Right cardiac atrium (tissue), 5 donors: ENCODE measurements at regions not wholly inside any gene's neighbourhood (a gene's known extent, or its start where the extent isn't known, plus 50 kb on each side); places are given as distances from the start of the nearest gene placed in this dataset.
"Not testable (repeated sequence)": the region's sequence is repeated elsewhere in the genome, so short reads cannot be mapped to it uniquely, and the experiment has no call there.

Source experiments
- ATAC-seq, 2 donors: fragments of 200-7000 bp; cut with Tn5 transposase; one replicate each; pipeline versions ENCODE4 v1.8.0 to v1.9.1; 2020; ENCODE audit warnings: moderate library complexity in 2 of 2, mild to moderate bottlenecking in 1 of 2
- DNase-seq, 3 donors: peaks; one replicate each; pipeline ENCODE4 v3.0.0-alpha.2; 2020
- H3K27ac ChIP-seq: one replicate; pipeline ENCODE4 v1.5.1; 2013; ENCODE audit warnings: mild to moderate bottlenecking, low read length, control low read depth, moderate library complexity
- H3K27me3 ChIP-seq: one replicate; pipeline ENCODE4 v1.6.1; 2013; ENCODE audit not compliant: control insufficient read depth, insufficient read depth
- H3K4me1 ChIP-seq: one replicate; pipeline ENCODE4 v1.6.1; 2013; ENCODE audit warnings: low read length; ENCODE audit not compliant: control insufficient read depth, insufficient read depth
- H3K4me3 ChIP-seq: one replicate; pipeline ENCODE4 v1.5.1; 2013; ENCODE audit warnings: low read length, control low read depth
- H3K9me3 ChIP-seq: one replicate; pipeline ENCODE4 v1.6.1; 2013; ENCODE audit warnings: low read length; ENCODE audit not compliant: control insufficient read depth
- WGBS: extraction: QIAGEN DNeasy Blood & Tissue Kit; methylation state at CpG from one replicate; pipeline ENCODE4 v1.1.7; 2013; 5-methylcytosine and 5-hydroxymethylcytosine counted together
- intact Hi-C, 4 donors: fragments of 100-400 bp; cut with DNase I; formaldehyde crosslinking; loops; one replicate each; pipeline versions ENCODE4 v1.11.0 to v1.14.0; 2022 to 2023
- donor health status: healthy with polysubstance abuse.
- donor health status: DM: no; HTN: yes; CAD: no.
- donor health status: DM: no; HTN: no; CAD: no.
- donor health status: DM: no; HTN: yes; CAD: no; lungs with severe emphysema.
- donor health status: DM: yes; HTN: yes; CAD: no.

DNA sequence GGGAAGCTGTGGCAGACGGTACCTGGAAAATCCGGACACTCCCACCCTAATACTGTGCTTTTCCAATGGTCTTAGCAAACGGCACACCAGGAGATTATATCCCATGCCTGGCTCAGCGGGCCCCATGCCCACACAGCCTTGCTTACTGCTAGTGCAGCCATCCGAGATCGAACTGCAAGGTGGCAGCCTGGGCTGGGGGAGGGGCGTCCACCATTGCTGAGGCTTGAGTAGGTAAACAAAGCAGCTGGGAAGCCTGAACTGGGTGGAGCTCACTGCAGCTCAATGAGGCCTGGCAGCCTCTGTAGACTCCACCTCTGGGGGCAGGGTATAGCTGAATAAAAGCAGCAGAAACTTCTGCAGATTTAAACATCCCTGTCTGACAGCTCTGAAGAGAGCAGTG is 4396.8 kb upstream of the OR11H1 start:
- WGBS: 80% methylated on average over 3 of the region's 7 CpGs
- H3K9me3 ChIP-seq, intact Hi-C loops, H3K4me1 ChIP-seq, H3K27me3 ChIP-seq, H3K4me3 ChIP-seq, H3K27ac ChIP-seq, ATAC-seq: not testable (repeated sequence)
- DNase-seq: peak; percentile 0 to 32 (median 24)
